ENCODE measurements at regions not wholly inside any gene's neighbourhood (a gene's known extent, or its start where the extent isn't known, plus 50 kb on each side); places are given as distances from the start of the nearest gene placed in this dataset.

GRCh38 chr7:17212188-17212587 lies 86.3 kb upstream of the AHR start:
- Mint-ChIP-seq H3K4me1 (ENCODE audit: unreplicated experiment) (peaks cover 5% of the 10 kb centered on the region), H3K9me3 (ENCODE audit: unreplicated experiment) (peaks cover 9% of the 10 kb centered on the region), H3K27me3 (ENCODE audit: unreplicated experiment) (peaks cover under 1% of the 10 kb centered on the region), H3K27ac (ENCODE audit: unreplicated experiment) (no peak overlapping the region), H3K4me3 (ENCODE audit: unreplicated experiment) (no peak overlapping the region), H3K36me3 (ENCODE audit: low read depth, unreplicated experiment) (peaks cover 4% of the 10 kb centered on the region)
- TF ChIP-seq CTCF (IDR thresholded peaks at IDR 0.05; ENCODE audit: unreplicated experiment): no peak
- DNase-seq (ENCODE audit: low spot score): no peak

GRCh38 chr7:17227766-17228490 lies 70.5 kb upstream of the AHR start:
- Mint-ChIP-seq H3K27me3 (ENCODE audit: unreplicated experiment) (peaks cover 2% of the 10 kb centered on the region), H3K36me3 (ENCODE audit: low read depth, unreplicated experiment) (no peaks in the 10 kb centered on the region), H3K27ac (ENCODE audit: unreplicated experiment) (no peak overlapping the region), H3K9me3 (ENCODE audit: unreplicated experiment) (no peaks in the 10 kb centered on the region), H3K4me3 (ENCODE audit: unreplicated experiment) (no peak overlapping the region), H3K4me1 (ENCODE audit: unreplicated experiment) (no peaks in the 10 kb centered on the region)
- no peak for DNase-seq (ENCODE audit: low spot score)
- TF ChIP-seq CTCF (IDR thresholded peaks at IDR 0.05; ENCODE audit: unreplicated experiment): no peak

GRCh38 chr7:17229228-17229627 lies 69.2 kb upstream of the AHR start:
- no peak for TF ChIP-seq CTCF (IDR thresholded peaks at IDR 0.05; ENCODE audit: unreplicated experiment)
- no peak overlapping the region for H3K4me3 Mint-ChIP-seq (ENCODE audit: unreplicated experiment)
- no peaks in the 10 kb centered on the region for H3K36me3 Mint-ChIP-seq (ENCODE audit: low read depth, unreplicated experiment)
- DNase-seq (ENCODE audit: low spot score): no peak
- H3K4me1 Mint-ChIP-seq (ENCODE audit: unreplicated experiment): peaks cover 6% of the 10 kb centered on the region
- peaks cover 2% of the 10 kb centered on the region for H3K27me3 Mint-ChIP-seq (ENCODE audit: unreplicated experiment)
- H3K9me3 Mint-ChIP-seq (ENCODE audit: unreplicated experiment): no peaks in the 10 kb centered on the region
- no peak overlapping the region for H3K27ac Mint-ChIP-seq (ENCODE audit: unreplicated experiment)

GRCh38 chr7:17230099-17230807 lies 68.2 kb upstream of the AHR start:
- H3K27me3 Mint-ChIP-seq (ENCODE audit: unreplicated experiment): peaks cover 2% of the 10 kb centered on the region
- H3K9me3 Mint-ChIP-seq (ENCODE audit: unreplicated experiment): no peaks in the 10 kb centered on the region
- H3K36me3 Mint-ChIP-seq (ENCODE audit: low read depth, unreplicated experiment): no peaks in the 10 kb centered on the region
- no peak for TF ChIP-seq CTCF (IDR thresholded peaks at IDR 0.05; ENCODE audit: unreplicated experiment)
- H3K4me1 Mint-ChIP-seq (ENCODE audit: unreplicated experiment): peaks cover 7% of the 10 kb centered on the region
- no peak overlapping the region for H3K4me3 Mint-ChIP-seq (ENCODE audit: unreplicated experiment)
- no peak for DNase-seq (ENCODE audit: low spot score)
- H3K27ac Mint-ChIP-seq (ENCODE audit: unreplicated experiment): no peak overlapping the region

GRCh38 chr7:17233603-17234002 lies 64.8 kb upstream of the AHR start:
- H3K9me3 Mint-ChIP-seq (ENCODE audit: unreplicated experiment): no peaks in the 10 kb centered on the region
- no peak overlapping the region for H3K4me3 Mint-ChIP-seq (ENCODE audit: unreplicated experiment)
- no peak overlapping the region for H3K27ac Mint-ChIP-seq (ENCODE audit: unreplicated experiment)
- DNase-seq (ENCODE audit: low spot score): no peak
- no peaks in the 10 kb centered on the region for H3K36me3 Mint-ChIP-seq (ENCODE audit: low read depth, unreplicated experiment)
- H3K4me1 Mint-ChIP-seq (ENCODE audit: unreplicated experiment): peaks cover 12% of the 10 kb centered on the region
- peaks cover 3% of the 10 kb centered on the region for H3K27me3 Mint-ChIP-seq (ENCODE audit: unreplicated experiment)
- TF ChIP-seq CTCF (IDR thresholded peaks at IDR 0.05; ENCODE audit: unreplicated experiment): no peak
